Right lung (tissue), 2 donors: ENCODE measurements at regions not wholly inside any gene's neighbourhood (a gene's known extent, or its start where the extent isn't known, plus 50 kb on each side); places are given as distances from the start of the nearest gene placed in this dataset.
"Not testable (repeated sequence)": the region's sequence is repeated elsewhere in the genome, so short reads cannot be mapped to it uniquely, and the experiment has no call there.

Experiments used
- DNase-seq, 2 donors: peaks; one replicate each; pipeline ENCODE4 v3.0.0-alpha.2; 2013

- no peak for DNase-seq
These were observed 106.3 kb upstream of the LY86 start for GRCh38 chr6:6482256-6482655.

- DNase-seq, result no peak
These were observed 105.4 kb upstream of the LY86 start for GRCh38 chr6:6483168-6483567.

- no peak for DNase-seq
These were observed 104.8 kb upstream of the LY86 start for GRCh38 chr6:6483733-6484132.

- DNase-seq, result peak in 1 of 2 donors; percentile 6
These were observed 103.8 kb upstream of the LY86 start for GRCh38 chr6:6484681-6485080.

- DNase-seq, result no peak
These were observed 101.9 kb upstream of the LY86 start for GRCh38 chr6:6486595-6486994.

GRCh38 chr6:6491761-6492160 lies 96.8 kb upstream of the LY86 start:
- no peak for DNase-seq

DNA sequence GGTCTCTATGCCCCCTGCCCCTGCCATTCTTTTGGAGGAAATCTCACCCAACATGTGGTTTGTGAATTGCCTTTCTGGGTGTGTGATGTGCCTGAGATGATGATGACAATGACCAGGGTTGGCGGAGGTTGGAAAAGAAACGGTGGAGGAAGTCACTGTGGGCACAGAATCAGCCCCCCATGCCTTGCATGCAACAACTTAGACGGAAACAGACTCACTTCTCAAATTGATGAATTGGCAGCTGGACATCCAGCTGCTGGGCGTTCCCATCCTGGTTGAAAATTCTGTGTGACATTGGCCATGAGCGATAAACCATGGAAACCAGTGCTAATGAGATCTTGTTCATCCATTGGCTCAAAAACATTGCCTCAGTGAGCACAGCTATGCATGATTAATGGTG lies 95.8 kb upstream of the LY86 start:
- DNase-seq, result no peak

GRCh38 chr6:6494139-6494538 lies 94.4 kb upstream of the LY86 start:
- not testable (repeated sequence) for DNase-seq

- peak in 1 of 2 donors; percentile 6 for DNase-seq
These were observed 93.8 kb upstream of the LY86 start for GRCh38 chr6:6494677-6495076.

DNA sequence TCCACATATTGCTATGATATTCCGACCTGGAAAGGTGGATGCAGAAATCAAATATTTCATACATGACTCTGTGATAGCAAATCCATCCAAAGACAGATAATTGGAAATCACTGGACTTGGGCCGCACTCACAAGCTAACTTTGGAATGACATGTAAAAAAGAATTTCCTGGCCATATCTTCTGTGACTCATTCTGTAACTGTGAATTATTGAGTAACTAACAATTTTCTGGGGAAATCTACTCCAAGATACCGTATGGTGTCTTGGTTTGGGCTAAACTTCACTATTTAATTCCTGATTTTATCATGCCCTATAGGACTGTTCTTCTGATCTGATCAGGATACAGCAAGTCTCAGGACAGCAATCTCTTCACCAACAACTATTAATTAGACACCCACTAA lies 92.7 kb upstream of the LY86 start:
- DNase-seq, result no peak

DNA sequence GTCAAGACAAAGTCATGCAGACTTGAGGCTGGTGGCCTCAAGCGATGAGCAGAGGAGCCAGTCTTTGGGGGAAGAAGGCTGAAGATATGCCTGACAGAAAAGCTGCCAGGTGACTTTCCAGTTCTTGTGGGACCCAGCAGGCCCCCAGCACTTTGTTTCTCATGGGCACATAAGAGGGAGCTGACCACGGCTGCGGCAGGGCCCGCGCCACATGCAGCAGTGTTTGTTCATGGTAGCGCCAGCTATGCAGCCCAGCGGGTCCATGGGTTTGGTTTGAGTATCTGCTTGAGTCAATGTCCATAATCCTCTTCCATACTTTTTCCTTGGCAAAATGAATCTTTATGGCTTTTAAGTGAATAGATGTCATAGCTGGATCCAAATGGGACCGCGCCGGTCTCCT lies 91.0 kb upstream of the LY86 start:
- no peak for DNase-seq

DNA sequence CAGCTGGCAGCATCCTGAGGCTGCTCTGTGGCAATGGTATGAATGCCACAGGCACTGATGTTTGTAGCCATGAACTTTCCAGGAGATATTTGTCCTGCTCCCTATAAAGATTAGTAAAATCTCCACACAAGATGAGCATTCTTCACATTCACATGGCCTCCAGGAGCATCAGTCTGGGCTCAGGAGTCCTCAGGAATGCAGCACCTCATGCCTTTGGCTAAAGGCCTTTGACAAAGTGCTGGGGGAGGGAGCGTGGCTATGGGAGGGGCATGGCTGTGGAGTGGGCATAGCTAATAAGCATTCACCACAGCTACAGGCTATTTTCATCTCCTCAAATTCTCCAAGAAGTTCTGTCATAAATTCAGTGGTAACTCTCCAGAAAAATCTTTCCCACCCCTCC lies 90.5 kb upstream of the LY86 start:
- no peak for DNase-seq

DNA sequence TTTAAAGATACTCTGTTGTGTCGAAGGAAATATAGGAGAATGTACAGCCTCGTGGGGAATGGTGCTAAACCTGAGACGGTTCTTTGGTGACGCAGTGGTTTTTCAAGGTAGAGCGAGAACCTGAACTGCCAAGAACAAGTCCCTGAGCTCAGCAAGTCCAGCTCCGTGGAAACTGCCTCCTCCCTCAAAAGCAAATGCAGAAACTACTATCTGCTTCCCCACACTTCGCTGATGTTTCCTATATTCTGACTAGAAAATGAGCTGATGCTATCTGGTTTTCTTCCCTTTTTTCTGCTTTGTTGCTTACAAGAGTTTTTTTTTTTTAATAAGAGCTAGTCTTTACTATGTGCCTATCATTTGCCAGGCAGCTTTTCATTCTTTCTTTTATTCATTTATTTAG lies 85.3 kb upstream of the LY86 start:
- no peak for DNase-seq

DNA sequence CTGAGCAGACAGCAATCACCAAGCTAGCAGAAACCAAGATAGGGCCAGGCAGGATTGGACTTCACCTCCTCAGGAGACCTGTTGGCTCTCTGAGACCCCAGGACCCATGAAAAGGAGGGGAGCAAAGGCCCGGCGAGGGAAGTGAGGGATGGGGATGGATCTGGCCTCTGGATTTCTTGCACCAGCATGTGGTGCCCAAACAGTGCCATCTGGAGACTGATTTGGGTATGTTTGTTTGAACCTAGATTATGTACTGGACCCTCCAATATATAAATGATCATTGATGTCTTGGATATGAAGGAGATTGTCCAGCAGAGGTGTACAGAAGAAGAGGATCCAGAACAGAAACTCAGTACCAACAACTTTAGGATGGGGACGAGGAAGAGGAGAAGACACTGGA lies 83.4 kb upstream of the LY86 start:
- no peak for DNase-seq

GRCh38 chr6:6508643-6509042 lies 79.9 kb upstream of the LY86 start:
- no peak for DNase-seq

GRCh38 chr6:6509284-6509683 lies 79.2 kb upstream of the LY86 start:
- DNase-seq, result no peak

DNA sequence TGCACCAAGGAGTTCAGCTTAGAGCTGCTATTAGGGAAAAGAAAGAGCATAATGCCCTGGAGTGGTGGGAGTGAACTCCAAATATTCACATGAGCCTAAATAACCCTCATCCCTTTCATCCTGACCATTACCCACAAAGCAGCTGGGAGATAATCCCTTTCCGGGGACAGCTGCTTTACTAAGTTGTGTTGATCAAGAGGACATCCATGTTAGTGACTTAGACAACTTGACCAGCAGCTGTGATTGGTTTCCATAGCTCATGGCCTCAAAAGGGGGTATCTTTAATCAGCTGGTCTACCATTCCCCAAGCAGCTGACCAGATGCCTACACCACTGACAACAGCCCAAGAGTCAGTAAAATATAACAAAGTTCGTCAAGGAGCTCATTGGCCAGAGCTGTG lies 75.8 kb upstream of the LY86 start:
- no peak for DNase-seq

DNA sequence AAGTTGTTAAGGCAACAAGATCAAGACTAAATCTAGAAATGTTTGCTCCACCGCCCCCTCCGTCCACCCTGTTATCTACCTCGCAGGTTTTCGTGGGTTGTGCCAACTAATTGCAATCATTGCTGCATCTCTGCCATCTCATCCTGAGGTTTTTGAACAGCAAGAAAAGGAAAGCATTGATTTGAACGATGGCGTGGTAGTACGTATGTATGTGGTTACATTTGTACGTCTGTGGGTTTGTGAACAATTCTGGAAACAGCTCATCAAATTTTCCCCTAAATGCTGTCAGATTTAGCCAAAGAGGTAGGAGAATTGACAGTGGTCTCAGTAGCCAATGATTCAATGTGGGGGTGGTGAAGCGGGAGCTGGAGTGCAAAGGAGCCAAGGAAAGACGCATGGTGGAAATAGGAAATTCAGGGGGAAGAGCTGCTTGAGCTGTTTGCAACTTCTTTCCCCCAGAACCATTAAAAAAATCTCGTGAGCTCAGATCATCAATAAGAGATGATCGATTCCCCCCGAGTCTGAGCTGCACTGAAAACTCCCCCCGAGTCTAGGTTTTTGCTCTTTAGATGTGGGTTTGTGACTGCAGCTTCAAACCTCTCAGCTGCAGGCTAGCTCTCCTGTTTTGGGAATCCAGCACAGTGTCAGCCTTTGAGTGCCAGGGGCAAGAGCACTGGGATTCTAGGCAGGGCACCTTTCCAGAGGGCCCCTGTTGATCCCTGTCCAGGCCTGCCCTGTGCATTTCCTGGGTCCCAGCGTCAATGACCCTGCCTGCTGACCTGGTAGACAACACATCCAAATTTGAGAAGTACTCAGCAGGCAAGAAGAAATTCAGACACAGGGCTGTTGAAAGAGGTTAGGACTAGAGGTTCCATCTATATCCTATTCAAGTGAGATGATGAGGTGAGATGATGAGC lies 72.6 kb upstream of the LY86 start:
- no peak for DNase-seq

- no peak for DNase-seq
These were observed 71.7 kb upstream of the LY86 start for GRCh38 chr6:6516666-6517458.

DNA sequence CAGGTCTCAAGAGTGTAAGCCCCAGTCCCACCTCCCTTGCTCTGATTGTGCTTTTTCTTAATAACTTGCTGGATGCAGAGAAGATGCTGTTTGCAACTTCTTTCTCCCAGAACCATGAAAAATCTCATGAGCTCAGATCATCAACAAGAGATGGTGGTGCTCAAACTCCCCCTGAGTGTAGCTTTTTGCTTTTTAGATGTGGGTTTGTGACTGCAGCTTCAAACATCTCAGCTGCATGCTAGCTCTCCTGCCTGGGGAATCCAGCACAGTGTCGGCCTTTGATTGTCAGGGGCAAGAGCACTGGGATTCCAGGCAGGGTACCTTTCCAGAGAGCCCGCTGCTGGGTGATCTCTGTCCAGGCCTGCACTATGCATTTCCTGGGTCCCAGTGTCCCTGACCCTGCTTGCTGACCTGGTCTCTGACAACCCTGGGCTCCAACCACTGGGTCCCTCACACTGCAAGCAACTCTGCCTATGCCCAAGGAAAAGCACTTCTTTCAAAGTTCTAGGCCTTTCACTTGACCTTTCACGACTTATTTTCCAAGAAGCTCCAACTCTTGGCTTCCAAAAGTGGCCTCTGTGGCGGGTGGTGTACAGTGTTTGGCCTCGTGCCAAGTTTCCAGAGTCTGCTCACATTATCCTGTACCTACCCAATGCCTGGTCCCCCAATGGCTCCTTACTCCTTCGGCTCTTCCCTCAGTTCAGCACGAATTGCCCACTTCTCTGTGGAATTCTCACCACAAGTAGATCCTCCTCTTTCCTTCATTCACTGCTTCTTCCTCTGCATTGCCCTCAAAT lies 69.7 kb upstream of the LY86 start:
- DNase-seq, result no peak

- DNase-seq, result no peak
These were observed 66.5 kb upstream of the LY86 start for GRCh38 chr6:6521961-6522482.

GRCh38 chr6:6522709-6523108 lies 65.8 kb upstream of the LY86 start:
- DNase-seq, result no peak
